A673 (cell line): ENCODE measurements at regions not wholly inside any gene's neighbourhood (a gene's known extent, or its start where the extent isn't known, plus 50 kb on each side); places are given as distances from the start of the nearest gene placed in this dataset.

Experiments
- BruUV-seq: library from RNA; stranded (reverse); fragments of 400-500 nt; replicated peaks from 2 replicates; lab custom pipeline; 2021; lab: Mats Ljungman, UMichigan
- CTCF ChIA-PET: fragments of 300-600 bp; sonication (Branson Sonifier 250); formaldehyde crosslinking; loops from one replicate; lab custom pipeline; 2022; ENCODE audit warnings: antibody characterized with exemption; lab: Charles Lee
- POLR2A ChIA-PET: fragments of 300-600 bp; sonication (Branson Sonifier 250); formaldehyde crosslinking; loops from one replicate; lab custom pipeline; 2022; ENCODE audit warnings: antibody characterized with exemption; ENCODE audit not compliant: low non-redundant PET; lab: Charles Lee
- DNase-seq: peaks from one replicate; pipeline ENCODE4 v3.0.0-alpha.2; 2015; ENCODE audit warnings: low spot score
- H3K27ac ChIP-seq: fragments of 200-600 bp; sonication (generic); 2 replicates; pipeline ENCODE4 v1.5.1; 2016; ENCODE audit warnings: mixed run types, low read depth, mild to moderate bottlenecking, mixed read lengths, antibody characterized with exemption, low read length; ENCODE audit not compliant: poor library complexity, severe bottlenecking
- H3K27me3 ChIP-seq: fragments of 200-600 bp; sonication (generic); replicated peaks from 2 replicates; pipeline ENCODE4 v1.6.1; 2017; ENCODE audit warnings: mixed run types, low read depth, mild to moderate bottlenecking, mixed read lengths, antibody characterized with exemption, low read length; ENCODE audit not compliant: insufficient read depth, poor library complexity
- H3K36me3 ChIP-seq: fragments of 200-600 bp; sonication (generic); 2 replicates; pipeline ENCODE4 v1.6.1; 2016; ENCODE audit warnings: mixed run types, mild to moderate bottlenecking, mixed read lengths, antibody characterized with exemption, low read length; ENCODE audit not compliant: insufficient read depth, poor library complexity, severe bottlenecking
- H3K4me1 ChIP-seq: fragments of 200-600 bp; sonication (generic); 2 replicates; pipeline ENCODE4 v1.6.1; 2017; ENCODE audit warnings: mixed run types, mild to moderate bottlenecking, mixed read lengths, antibody characterized with exemption, low read length; ENCODE audit not compliant: insufficient read depth, poor library complexity, severe bottlenecking
- H3K4me3 ChIP-seq: fragments of 200-600 bp; sonication (generic); 2 replicates; pipeline ENCODE4 v1.5.1; 2016; ENCODE audit warnings: low read depth, mixed run types, mild to moderate bottlenecking, mixed read lengths, low read length; ENCODE audit not compliant: poor library complexity, severe bottlenecking
- H3K9me3 ChIP-seq: fragments of 200-600 bp; sonication (generic); 2 replicates; pipeline ENCODE4 v1.6.1; 2016; ENCODE audit warnings: mixed run types, low read depth, mild to moderate bottlenecking, mixed read lengths, antibody characterized with exemption, low read length; ENCODE audit not compliant: poor library complexity, severe bottlenecking
- CTCF ChIP-seq: fragments of 300-800, 200-600 bp; sonication (generic); conservative IDR thresholded peaks from 2 replicates; pipeline ENCODE4 v1.5.1; 2017; ENCODE audit warnings: low read depth, mild to moderate bottlenecking, antibody characterized with exemption, low read length, moderate library complexity, mixed read lengths
- EZH2 ChIP-seq: fragments of 200-600 bp; sonication (generic); IDR thresholded peaks from 2 replicates; pipeline ENCODE4 v1.6.1; 2017; ENCODE audit warnings: borderline replicate concordance, low read depth, mild to moderate bottlenecking, mixed read lengths, antibody characterized with exemption, low read length; ENCODE audit not compliant: poor library complexity, severe bottlenecking
- intact Hi-C: fragments of 100-400 bp; cut with micrococcal nuclease; formaldehyde crosslinking; loops from one replicate; pipeline ENCODE4 v1.10.0; 2022; ENCODE audit not compliant: unreplicated experiment

DNA sequence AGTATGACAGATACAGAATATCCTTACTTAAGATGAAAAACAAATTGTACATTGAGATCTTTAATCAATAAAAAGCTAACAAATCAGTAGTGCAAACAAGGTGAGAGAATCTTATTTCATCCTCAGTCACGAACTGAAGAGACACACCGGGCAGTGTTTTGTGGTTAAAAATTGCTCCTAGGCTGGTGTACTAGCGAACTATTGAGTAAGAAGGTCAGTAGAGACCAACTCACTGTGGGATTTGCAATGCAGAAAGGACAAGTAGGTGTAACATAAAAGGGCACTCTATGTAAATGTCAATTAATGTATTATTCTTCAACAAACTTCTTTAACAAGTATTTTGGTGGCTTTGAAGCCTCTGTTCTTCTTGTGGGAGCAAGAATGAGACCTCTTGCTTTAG is 260.2 kb upstream of the PPARGC1A start:
- TF ChIP-seq EZH2: no peak
- TF ChIP-seq CTCF: no peak
- intact Hi-C loops: no loop called here
- Histone ChIP-seq H3K4me3 (no peak overlapping the region), H3K9me3 (no peaks in the 10 kb centered on the region), H3K4me1 (no peaks in the 10 kb centered on the region), H3K27ac (no peak overlapping the region), H3K27me3 (peaks cover 14% of the 10 kb centered on the region), H3K36me3 (no peaks in the 10 kb centered on the region)
- DNase-seq: no peak
- ChIA-PET POLR2A (no interaction called here), CTCF (no interaction called here)
- no TSS peak for BruUV-seq

GRCh38 chr4:24146127-24146526 is 256.3 kb upstream of the PPARGC1A start:
- ChIA-PET CTCF (no interaction called here), POLR2A (no interaction called here)
- H3K9me3 ChIP-seq: no peaks in the 10 kb centered on the region
- TF ChIP-seq CTCF (no peak), EZH2 (no peak)
- no peak overlapping the region for H3K4me3 ChIP-seq
- no TSS peak for BruUV-seq
- DNase-seq: no peak
- no peaks in the 10 kb centered on the region for H3K36me3 ChIP-seq
- H3K27ac ChIP-seq: no peak overlapping the region
- H3K27me3 ChIP-seq: peaks cover 4% of the 10 kb centered on the region
- no peaks in the 10 kb centered on the region for H3K4me1 ChIP-seq
- intact Hi-C loops: no loop called here

DNA sequence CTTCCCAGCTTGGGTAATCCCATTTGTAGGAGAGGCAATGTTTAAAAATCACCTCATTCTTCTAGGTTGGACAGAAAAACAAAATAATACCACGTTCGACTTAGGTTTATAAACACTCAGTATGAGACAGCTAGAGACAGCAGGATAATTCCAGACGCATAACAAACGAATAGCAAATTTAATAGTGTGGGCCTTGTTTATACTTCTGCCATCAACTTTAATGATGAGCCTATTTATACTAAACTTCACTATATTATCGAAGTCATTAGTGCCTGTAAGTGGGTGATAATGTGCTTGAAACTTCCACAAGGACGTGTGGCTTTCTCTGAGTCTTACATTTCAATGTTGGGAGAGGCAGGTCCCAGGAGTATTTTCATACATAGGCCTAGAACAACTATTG is 255.7 kb upstream of the PPARGC1A start:
- Histone ChIP-seq H3K4me3 (no peak overlapping the region), H3K36me3 (no peaks in the 10 kb centered on the region), H3K27ac (no peak overlapping the region), H3K27me3 (peaks cover 4% of the 10 kb centered on the region), H3K9me3 (no peaks in the 10 kb centered on the region), H3K4me1 (no peaks in the 10 kb centered on the region)
- TF ChIP-seq EZH2 (no peak), CTCF (no peak)
- BruUV-seq: no TSS peak
- CTCF ChIA-PET: no interaction called here
- intact Hi-C loops: no loop called here
- POLR2A ChIA-PET: no interaction called here
- no peak for DNase-seq
